ENCODE measurements at regions not wholly inside any gene's neighbourhood (a gene's known extent, or its start where the extent isn't known, plus 50 kb on each side); places are given as distances from the start of the nearest gene placed in this dataset.

DNA sequence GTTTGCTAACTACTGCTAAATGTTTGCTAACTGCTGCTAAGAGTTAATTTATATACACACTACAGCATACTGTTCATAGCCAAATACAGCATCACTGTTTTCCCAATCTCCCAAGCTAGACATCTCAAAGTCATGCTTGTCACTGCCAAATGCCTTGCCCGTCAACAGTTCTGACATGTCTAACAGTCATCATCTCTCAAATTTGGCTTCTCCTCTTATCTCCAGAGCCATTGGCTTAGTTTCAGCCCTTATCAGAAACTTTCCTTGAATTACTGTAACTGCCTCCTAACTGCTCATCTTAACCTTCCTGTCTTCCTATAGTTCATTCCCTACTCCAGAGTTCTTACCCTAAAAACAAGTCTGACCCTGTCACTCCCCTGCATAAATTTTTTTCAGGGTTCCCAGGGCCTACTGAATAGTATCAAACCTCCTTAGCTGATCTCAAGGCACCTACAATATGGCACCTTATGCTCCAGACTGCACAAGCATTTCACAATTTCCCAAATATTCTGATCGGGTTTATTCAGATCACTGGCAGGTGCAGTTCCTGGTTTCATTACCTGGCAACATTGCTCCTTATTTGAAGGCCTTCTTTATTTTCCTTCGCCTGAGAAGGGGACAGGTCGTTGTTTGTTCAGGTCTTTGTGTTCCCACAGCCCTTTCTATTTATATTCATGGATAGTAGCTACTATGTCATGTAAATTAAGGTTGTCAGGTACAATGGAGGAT lies 55.9 kb upstream of the ANKRD55 start:
- in situ Hi-C loops (cut with HindIII; ENCODE audit: low sequenced_read_pairs) = no loop called here

DNA sequence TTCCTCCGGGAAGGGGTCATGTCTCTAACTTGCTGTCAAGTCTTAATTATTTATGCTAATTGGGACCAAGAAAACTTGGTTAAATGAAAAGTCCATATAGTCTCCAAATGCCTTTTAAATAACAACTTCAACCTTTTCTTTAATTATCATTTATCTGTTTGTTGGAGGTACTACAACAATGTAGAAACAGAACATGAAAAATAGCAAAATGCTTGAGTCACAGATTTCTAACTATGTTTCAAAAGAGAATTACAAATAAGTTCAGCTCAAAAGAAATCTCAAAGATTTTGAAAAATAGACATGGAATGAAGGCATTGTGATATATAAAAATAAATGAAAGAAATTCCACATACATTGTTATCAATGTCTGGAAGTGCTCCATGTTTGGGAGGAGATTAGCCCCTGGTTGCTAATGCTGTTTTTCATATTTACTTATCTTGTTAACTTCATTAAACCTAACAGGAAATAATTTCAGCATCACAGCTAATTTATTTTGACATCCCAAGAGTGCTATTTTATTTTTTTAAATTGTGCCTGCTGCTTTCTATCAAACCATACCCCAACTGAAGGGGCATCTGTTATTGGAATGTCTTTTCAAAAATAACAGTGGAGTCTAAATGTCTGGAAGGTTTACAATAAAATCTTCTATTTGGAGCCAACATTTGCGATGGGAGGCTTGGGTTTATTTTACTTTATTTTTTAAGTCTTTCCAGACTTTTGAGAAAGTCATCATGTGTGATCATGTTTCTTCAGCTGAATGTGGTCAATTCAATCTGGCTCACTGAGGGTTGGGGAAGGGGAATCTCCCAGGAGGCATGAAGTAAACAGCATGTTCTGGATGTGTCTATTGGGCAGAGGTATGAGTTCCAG lies 53.1 kb upstream of the ANKRD55 start:
- in situ Hi-C loops (cut with HindIII; ENCODE audit: low sequenced_read_pairs) = no loop called here

DNA sequence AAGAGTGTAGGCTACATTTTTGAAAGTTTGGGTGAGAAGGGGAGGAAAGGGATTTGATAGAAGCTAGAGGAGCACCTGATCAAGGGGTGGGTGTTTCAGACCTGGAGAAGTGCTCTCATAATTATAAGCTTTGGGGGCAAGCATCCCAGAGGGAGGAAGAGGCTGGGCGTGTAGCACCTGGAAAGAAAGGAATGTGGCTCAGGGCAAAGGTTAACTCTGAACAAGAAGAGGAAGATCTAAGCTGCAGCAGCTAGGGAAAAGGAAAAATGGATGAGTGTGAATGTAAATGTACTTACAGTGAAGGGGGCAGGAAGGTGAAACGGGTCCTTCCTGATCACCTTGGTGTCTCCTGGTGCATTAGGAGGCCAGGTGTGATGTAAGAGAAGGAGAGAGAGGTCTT lies 49.8 kb upstream of the ANKRD55 start:
- in situ Hi-C loops (cut with HindIII; ENCODE audit: low sequenced_read_pairs) = no loop called here
